ENCODE measurements at regions not wholly inside any gene's neighbourhood (a gene's known extent, or its start where the extent isn't known, plus 50 kb on each side); places are given as distances from the start of the nearest gene placed in this dataset.

GRCh38 chr3:153574445-153574844 lies 412.4 kb downstream of the RAP2B start:
- TF ChIP-seq KDM1A (IDR thresholded peaks at IDR 0.05; ENCODE audit: borderline replicate concordance) (no peak), E4F1 (IDR thresholded peaks at IDR 0.05; ENCODE audit: borderline replicate concordance, partially characterized antibody) (no peak), ZNF687 (IDR thresholded peaks at IDR 0.05) (no peak), BCLAF1 (IDR thresholded peaks at IDR 0.05) (no peak), TAF1 (IDR thresholded peaks at IDR 0.05; ENCODE audit: borderline replicate concordance, low read depth, low read length) (no peak), RBBP5 (conservative IDR thresholded peaks at IDR 0.05) (no peak), RAD51 (IDR thresholded peaks at IDR 0.05) (no peak), IRF3 (IDR thresholded peaks at IDR 0.05) (no peak)
- ChIA-PET CTCF (no interaction called here), POLR2A (interaction anchor here (0.5 kb wide), 1 partner anchor 183 kb away, joined by 6 read pairs; no protein-coding TSS in a partner anchor), SMC1A (ENCODE audit: uncharacterized antibody, unreplicated experiment) (no interaction called here), RAD21 (ENCODE audit: unreplicated experiment) (no interaction called here)
- in situ Hi-C loops (cut with MboI): no loop called here
- no peak overlapping the region for H3K9ac ChIP-seq (ENCODE audit: control insufficient read depth, insufficient read depth, low read length)
- H3K27ac ChIP-seq (ENCODE audit: control insufficient read depth, insufficient read depth): no peak overlapping the region
- ATAC-seq (no peak), FAIRE-seq (no peak), DNase-seq (ENCODE audit: low read depth, low spot score) (no peak)
- no peaks in the 10 kb centered on the region for H3K4me1 ChIP-seq (ENCODE audit: control insufficient read depth, insufficient read depth, low read length)
- no peak overlapping the region for H2AFZ ChIP-seq (ENCODE audit: control insufficient read depth, low read depth, low read length)
- H3K36me3 ChIP-seq (ENCODE audit: control insufficient read depth in 2 of 2, insufficient read depth in 2 of 2, low read length in 1 of 2): no peaks in the 10 kb centered on the region
- intact Hi-C loops (cut with micrococcal nuclease; ENCODE audit: unreplicated experiment): no loop called here
- no peak overlapping the region for H3K4me3 ChIP-seq
- BruUV-seq (replicated peaks): no TSS peak
- H3K79me2 ChIP-seq (ENCODE audit: control insufficient read depth, insufficient read depth, low read length): no peaks in the 10 kb centered on the region
- no peaks in the 10 kb centered on the region for H3K27me3 ChIP-seq (replicated peaks in 1 of 2; ENCODE audit: control insufficient read depth in 2 of 2, insufficient read depth in 2 of 2, low read length in 1 of 2)
- H3K9me3 ChIP-seq (replicated peaks; ENCODE audit: control insufficient read depth, insufficient read depth, low read length): no peaks in the 10 kb centered on the region
- WGBS (ENCODE audit: insufficient coverage, insufficient replicate concordance, low lambda C conversion rate, missing lambda C conversion rate): 93% methylated on average over 2 of the region's 2 CpGs
- no peak overlapping the region for H3K4me2 ChIP-seq (ENCODE audit: control insufficient read depth, insufficient read depth)
- H4K20me1 ChIP-seq (ENCODE audit: control insufficient read depth, insufficient read depth): no peaks in the 10 kb centered on the region

Measured in GM12878 (cell line).